Hematopoietic multipotent progenitor cell treated with erythropoietin and hydrocortisone succinate and interleukin-3 and kit ligand, for 15 days (in vitro differentiated cells): ENCODE measurements at regions not wholly inside any gene's neighbourhood (a gene's known extent, or its start where the extent isn't known, plus 50 kb on each side); places are given as distances from the start of the nearest gene placed in this dataset.
"Not testable (repeated sequence)": the region's sequence is repeated elsewhere in the genome, so short reads cannot be mapped to it uniquely, and the experiment has no call there.

Source experiments
- DNase-seq: peaks from one replicate; pipeline ENCODE4 v3.0.0-alpha.2; 2015; ENCODE audit warnings: low spot score

DNA sequence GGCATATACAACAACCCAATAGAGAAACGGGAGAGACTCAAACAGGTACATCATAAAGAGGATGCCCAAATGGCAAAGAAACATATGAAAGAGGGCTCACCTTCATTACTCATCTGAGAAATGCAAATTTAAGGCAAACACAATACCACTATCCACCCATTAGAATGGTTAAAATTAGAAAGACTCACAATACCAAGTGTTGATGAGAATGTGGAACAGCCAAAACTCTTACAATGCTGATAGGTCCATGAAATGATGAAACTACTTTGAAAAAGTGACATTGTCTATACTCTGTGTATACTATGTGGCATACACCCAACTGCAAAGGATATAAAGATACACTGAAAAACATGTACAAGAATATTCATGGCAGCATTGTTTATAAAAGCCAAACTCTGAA is 96.2 kb upstream of the TSHZ3 start:
- no peak for DNase-seq

DNA sequence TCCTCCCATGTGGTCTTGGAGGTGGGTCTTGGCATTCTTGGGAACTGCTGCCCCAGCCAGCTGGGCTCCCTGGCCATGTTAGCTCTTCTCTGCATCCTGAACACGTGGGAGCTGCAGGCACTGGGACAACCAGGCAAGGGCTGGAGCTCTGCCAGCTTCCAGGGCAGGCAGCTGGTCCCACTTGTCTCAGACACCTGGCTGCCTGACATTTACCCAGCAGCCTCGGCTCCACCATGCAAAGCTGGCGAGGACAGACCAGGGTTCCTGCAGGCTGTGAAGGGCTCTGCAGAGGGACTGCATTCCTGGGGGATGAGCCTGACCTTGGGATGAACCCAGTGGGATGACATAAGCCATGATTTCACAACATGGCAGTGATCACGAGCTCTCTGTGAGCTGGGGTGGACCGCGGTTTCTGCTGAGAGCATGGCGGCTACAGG is 99.0 kb upstream of the TSHZ3 start:
- DNase-seq: no peak

DNA sequence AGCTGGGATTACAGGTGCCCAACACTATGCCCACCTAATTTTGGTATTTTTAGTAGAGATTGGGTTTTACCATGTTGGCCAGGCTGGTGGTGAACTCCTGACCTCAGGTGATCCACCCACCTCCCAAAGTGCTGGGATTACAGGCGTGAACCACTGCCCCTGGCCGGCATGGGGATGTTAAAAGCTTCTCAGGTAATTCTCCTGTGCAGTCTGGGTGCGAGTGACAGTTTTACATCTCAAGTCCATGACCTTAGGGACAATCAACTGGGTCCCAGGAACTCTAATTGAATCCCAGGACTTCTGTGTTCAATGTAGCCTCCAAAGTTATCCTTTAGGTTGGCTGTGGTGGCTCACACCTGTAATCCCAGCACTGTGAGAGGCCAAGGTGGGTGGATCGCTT is 100.1 kb upstream of the TSHZ3 start:
- DNase-seq: no peak

DNA sequence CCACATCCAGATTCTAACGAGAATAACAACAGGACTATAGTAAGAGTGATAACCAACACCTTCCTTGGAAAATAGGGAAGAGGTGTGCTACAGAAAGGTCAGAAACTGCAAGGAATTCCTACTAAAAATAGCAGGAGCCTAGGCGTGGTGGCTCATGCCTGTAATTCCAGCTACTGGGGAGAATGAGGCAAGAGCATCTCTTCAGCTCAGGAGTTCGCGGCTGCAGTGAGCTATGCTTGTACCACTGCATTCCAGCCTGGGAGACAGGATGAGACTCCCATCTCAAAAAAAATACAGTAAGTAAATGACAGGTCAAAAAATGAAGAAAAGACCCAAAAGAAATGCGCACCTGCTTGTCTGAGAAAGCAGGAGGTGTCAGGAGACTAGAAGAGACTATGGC is 101.5 kb upstream of the TSHZ3 start:
- no peak for DNase-seq

DNA sequence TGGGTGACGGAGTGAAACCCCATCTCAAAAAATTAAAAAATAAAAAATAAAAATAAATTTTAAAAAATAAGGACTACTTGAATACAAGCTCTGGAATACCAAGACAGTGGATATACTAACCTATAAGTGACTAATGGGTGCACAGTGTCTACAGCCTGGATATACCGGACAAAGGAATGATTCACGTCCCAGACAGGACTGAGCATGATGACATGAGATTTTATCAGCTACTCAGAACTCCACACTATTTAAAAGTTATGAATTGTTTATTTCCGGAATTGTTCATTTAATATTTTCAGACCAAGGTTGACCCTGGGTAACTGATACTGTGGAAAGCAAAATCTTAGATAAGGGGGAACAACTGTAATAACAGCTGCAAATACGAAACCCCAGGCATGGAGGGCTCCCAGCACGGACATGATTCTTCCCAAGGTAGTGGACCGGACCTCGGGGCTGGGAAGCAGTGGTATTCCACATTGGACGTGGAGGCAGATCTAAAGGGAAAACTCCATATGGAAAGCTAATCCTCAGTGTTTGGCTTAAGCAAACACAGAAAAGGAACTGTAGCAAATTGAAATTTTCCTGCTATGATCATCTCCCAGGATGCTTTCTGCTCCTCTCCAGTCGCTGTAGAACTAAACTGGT is 102.6 kb upstream of the TSHZ3 start:
- DNase-seq: no peak

DNA sequence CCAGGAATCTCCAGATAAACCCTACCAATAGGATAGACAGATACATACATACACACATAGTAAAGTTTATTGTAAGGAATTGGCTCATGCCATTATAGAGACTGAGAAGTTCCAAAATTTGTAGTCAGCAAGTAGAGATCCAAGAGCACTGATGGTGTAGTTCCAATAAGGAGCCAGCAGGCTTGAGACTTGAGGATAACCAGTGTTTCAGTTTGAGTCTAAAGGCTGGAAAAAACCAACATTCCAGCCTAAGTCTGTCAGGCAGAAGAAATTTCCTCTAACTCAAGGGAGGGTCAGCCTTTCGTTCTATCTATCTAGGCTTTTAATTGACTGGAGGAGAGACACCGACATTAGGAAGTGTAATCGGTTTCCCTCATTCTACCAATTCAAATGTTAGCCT is 110.2 kb upstream of the TSHZ3 start:
- no peak for DNase-seq

DNA sequence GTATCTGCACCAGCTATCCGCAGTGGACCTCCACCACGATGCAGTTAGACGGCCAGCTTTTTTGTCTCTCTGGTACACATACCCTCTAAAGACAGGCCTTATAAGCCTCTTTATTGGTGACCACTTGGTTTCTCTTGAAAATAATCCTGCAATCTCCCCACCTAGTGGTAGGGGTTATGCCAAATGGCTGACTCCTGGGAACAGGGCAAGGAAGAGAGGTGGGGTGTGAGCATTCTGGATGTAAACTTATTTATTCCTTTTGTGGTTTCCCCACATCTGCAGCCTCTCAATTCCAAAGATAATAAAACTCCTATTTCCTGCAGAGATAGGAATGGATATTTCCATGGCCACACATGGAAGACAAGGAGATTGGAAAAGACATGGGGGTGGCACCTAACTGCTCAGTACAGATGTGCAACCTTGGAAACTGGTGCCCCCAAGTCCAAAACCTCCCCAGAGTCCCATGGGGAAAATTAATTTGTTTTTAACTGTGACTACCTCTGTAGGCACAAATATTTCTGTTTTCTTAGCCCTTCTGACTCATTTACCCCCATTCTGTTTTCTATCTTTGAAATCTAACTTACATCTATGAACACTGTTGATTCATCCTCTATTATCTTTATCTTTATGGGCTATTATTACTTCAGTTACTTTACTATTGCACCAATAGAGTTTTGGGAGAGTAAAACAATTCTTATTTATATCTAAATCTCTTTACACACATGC is 112.7 kb upstream of the TSHZ3 start:
- DNase-seq: no peak

DNA sequence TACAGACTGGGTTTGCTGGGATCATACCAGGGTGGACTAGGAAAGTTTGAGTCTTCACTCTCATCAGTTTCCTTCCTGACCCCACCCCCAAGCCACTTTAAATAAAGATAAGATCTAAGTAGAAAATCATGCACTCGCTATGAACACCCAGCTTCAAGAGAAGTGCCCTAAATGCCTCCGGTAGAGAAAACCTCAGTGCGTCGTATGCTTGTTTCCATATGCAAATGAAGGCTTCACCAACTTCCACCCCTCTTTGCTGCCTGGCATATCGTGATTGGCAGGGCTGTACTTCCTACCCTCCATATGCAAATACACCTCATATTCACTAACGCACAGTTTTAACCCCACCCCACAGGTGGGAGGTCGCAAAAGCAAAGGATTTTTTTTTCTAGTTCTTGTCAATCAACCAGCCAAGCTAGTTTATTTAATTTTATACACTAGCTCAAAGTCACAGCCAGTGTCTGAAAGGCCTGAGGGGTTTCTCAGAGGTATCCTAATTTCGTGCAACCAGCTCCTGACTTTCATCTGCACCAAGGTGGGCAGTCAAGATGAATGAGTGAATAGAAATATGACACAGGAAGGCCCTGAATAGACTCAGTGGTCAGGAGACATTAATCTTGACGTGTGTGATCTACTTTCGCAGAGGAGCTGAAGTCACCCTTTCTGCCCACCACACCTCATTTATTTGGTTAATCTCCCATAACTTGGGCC is 121.1 kb upstream of the TSHZ3 start:
- DNase-seq: no peak

DNA sequence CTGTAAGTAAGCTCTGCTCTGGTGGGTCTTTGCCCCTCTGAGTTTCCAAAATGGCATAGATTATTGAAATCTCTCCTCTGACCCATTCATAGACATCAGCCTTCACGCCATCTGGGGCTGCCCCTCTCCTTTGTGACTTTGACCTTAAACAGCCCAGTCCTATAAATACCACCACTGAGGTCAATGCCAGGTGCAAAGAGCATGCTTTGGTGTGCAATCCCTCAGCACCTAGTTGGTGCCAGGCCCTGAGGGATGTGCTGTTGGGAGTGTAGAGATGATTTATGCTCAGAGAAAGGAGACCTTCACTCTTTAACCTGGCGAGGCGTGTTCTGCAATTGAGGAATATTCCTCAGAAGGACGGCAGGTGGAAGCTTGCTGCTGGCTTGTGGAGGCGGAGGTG is 121.7 kb upstream of the TSHZ3 start:
- DNase-seq: no peak

DNA sequence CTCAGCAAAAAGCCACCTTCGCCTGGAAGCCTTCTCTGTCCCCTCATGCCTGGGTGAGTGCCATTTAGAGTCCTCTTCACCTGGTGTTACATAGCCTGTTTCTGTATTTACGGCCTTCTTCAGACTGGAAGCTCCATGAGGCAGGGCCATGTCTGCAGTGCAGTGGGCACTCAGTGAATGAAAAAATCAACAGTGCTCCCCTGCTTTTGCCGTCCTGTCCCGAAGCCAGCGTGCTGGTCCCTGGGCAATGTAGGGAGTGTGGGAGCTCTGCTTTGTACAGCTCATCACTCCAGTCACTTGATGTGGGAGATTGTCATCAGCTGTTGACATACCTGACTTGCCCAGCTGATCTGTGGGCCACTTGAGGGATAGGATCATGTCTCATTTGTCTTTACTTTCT is 129.0 kb upstream of the TSHZ3 start:
- DNase-seq: no peak

DNA sequence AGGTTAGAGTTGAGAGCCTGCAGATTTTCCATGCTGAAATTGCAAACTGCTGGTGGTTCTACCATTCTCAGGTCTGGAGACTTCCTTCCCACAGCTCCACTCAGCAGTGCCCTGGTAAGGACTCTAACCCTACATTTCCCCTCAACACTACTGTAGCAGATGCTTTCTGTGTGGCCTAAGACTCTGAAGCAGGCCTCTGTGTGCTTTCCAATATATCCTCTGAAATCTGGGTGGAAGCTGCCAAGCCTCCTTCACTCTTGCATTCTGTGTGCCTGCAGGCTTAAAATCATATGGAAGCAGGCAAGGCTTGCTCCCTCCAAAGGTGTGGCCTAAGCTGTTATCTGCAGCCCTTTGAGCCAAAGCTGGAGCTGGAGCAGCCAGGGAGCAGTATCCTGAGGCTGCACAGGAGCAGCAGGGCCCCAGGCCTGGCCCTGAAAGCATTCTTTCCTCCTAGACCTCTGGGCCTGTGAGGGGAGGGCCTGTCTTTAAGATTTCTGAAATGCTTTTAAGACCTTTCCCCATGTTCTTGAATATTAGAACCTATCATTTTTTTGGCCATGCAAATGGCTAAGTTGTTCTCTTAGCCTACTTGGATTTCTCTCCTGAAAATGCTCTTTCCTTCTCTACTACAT is 134.1 kb upstream of the TSHZ3 start:
- DNase-seq: no peak

DNA sequence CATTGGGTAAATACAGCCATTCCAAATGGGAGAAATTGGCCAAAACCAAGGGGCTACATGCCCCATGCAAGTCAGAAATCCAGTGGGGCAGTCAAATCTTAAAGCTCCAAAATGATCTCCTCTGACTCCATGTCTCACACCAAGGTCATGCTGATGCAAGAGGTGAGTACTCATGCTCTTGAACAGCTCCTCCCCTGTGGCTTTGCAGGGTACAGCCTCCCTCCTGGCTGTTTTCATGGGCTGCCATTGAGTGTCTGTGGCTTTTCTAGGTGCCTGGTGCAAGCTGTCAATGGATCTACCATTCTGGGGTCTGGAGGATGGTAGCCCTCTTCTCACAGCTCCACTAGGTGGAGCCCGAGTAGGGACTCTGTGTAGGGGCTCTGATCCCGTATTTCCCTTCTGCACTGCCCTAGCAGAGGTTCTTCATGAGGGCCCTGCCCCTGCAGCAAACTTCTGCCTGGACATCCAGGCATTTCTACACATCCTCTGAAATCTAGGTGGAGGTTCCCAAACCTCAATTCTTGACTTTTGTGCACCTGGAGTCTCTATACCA is 135.7 kb upstream of the TSHZ3 start:
- not testable (repeated sequence) for DNase-seq

DNA sequence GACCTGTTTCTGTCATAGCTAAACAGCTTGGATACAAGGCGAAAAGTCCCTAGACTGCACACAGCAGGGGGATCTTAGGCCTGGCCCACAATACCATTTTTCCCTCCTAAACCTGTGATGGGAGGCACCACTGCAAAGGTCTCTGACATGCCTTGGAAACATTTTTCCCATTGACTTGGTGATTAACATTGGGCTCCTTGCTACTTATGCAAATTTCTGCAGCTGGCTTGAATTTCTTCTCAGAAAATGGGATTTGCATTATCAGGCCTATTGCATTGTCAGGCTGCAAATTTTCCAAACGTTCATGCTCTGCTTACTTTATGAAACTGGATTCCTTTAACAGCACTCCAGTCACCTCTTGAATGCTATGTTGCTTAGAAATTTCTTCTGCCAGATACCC is 136.2 kb upstream of the TSHZ3 start:
- DNase-seq: no peak

DNA sequence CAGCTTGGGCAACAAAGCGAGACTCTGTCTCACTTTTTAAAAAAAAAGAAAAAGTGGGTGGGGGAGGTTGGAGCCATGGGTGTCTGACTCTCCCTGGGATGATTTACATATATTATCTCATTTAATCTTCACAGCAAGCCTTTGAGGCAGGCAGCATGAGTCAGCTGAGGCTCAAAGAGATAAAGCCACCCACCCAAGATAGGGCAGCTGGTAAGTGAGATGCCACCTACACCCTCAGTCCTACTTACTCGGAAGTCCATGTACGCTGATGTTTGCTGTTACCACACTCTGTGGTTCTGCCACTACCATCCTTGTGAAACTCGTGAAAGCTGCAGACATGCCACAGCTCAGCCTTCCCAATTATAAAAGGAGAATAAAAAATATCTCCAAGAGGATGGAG is 142.0 kb upstream of the TSHZ3 start:
- peak; percentile 60 for DNase-seq

DNA sequence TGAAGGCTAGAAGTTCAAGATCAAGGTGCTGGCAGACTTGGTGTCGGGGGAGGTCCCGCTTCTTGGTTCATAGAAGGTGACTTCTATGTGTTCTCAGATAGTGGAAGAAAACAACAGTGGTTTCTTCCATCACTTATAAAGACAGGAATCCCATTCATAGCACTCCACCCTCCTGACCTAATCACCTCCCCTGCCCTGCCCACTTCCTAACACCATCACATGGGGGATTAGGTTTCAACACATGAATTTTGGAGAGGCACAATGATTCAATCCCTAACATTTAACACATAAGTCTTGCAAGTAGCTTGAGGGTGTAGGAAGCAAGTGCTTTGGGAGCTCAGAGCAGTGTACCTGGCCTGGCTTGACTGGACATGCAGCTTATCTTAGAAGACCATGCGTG is 142.8 kb upstream of the TSHZ3 start:
- no peak for DNase-seq

DNA sequence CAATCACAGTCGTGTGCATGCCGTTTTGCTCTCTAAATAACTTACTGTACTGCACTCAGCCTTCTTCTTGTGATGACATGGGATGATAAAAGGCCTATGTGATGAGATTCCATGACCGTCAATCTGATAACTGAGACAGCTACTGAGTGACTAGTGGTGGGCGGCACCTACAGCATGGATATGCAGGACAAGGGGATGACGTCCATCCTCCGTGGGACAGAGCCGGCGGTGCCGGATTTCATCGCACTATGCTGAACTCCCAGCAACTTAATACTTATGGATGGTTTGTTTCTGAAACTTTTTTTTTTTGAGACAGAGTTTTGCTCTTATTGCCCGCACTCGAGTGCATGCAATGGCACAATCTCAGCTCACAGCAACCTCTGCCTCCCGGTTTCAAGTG is 146.8 kb upstream of the TSHZ3 start:
- DNase-seq: no peak

DNA sequence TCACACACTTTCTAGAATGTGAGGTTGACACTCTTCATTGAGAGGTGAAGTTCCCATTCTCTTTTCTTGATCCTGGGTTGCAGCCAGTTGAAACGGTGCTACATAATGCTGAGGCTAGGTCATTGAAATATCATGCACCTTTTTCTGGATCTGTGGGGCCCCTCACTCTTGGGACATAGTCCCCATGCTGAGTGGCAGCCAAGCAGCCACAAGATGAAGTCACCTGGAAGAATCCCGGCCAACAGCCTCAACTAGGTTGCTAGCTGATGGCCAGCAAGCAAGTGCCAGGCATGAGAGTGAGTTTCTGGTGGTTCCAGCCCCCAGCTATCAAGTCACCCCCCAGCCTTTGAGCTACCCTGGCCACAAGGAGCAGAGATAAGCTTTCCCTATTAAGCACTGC is 148.5 kb upstream of the TSHZ3 start:
- no peak for DNase-seq

DNA sequence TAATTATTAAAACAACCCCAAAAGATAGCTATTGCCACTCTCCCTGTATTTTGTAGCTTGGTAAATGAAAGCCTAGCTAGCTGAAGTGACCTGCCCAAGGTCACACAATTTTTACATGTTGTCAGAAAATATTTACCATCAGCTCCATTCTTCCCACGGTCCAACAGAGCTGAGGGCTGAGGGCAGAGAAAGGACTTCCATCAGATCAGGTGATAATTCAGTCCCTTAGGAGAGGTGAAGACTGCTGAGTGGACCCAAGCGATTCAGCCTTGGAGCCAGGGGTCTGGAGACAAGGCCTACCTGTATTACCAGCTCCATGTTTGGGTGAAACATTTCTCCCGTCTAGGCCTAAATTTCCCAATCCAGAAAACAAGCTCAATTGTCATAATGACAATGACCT is 149.5 kb upstream of the TSHZ3 start:
- no peak for DNase-seq

DNA sequence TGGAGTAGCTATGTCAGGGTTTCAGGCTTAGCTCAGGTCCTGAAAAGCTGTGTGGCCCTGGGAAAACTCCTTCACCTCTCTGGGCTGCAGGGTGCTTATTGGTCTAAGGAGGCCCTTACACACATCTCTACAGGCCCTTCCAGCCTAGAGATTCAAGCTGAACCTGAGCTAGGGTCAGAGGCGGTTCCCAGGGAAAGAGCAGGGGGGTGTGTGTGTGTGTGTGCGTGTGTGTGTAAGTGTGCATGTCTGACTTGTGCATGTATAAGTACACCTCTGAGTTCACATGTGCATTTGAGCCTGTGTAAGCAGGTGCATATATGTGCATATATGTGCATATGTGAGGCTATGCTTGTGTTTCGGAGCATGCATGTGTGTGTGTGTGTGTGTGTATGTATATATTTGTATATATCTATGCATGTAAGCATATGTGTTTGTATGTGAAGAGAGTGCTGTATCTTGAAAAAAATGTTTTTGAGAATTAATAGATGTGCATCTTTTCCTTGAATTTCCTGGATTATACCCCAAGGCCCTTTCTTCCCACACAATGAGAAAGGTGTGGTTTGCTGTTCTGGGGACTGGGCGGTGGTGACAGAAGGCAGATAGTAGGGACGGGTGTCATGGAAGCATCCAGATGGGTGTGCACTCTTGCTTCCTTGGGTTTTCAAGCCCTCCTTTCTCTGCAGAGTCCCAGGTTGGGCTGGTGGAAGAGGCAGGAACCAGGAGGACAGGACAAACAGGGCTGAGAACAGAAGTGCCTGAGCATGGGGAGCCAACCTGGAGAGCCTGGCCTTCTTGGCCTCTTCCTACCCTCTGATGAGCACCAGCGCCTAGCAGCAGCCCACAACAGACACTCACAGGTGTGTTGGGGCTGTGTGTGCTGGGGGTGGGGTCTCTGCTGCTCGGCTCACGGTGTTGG is 150.3 kb upstream of the TSHZ3 start:
- DNase-seq: no peak

DNA sequence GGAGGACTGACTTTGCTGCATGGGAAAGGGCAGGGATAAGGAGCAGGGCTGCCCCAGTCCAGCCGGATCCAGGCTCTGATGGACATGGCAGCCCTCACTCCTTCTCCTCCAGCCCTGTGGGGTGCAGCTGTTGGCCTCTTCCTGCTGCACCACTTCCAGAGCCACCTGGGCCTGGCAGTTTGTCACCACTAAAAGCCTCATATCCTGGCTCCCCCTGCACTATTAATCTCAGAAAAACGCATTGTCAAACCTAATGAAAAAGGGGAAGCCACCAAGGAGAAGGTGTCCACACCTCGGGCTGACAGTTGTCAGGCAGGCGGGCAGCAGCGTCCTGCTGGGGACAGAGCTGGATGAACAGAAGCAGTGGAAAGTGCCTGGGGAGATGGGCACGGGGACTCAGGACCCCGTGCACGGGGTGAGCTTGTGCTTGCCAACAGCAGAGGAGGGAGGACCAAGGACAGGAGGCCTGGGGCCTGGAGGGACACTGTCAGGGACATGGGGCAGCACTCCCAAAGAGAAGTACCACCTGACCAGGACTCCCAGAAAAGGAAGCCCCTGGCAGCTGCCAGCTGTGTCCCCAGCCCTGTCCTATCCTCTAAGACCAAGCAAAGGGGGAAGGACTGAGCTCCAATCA is 151.1 kb upstream of the TSHZ3 start:
- no peak for DNase-seq

DNA sequence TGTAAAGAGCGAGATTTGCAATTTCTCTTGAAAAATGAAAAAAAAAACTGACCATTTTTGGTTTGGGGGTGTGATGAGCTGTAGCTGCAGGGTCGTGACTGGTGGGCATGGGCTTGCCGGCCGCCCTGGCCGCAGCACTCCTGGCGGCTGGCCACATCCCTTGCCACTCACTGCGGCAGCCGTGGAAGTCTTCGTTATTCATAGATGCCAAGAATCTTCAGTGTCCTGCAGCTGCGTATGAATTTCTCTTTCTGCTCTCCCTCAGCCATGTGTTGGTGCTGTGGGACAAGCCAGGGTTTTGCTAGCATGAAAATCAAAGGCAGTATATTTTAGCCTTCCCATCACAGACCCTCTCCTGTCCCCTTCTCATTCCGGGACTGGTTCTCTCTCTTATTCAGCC is 151.7 kb upstream of the TSHZ3 start:
- DNase-seq: no peak
